ENCODE measurements at regions not wholly inside any gene's neighbourhood (a gene's known extent, or its start where the extent isn't known, plus 50 kb on each side); places are given as distances from the start of the nearest gene placed in this dataset.
"Not testable (repeated sequence)": the region's sequence is repeated elsewhere in the genome, so short reads cannot be mapped to it uniquely, and the experiment has no call there.

GRCh38 chr13:90946125-90946524 lies 401.4 kb upstream of the MIR17HG start:
- not testable (repeated sequence) for TF ChIP-seq POLR2AphosphoS5 (IDR thresholded peaks at IDR 0.05; ENCODE audit: borderline replicate concordance, low read depth, low read length); EZH2 (IDR thresholded peaks at IDR 0.05)
